ENCODE measurements at regions not wholly inside any gene's neighbourhood (a gene's known extent, or its start where the extent isn't known, plus 50 kb on each side); places are given as distances from the start of the nearest gene placed in this dataset.

DNA sequence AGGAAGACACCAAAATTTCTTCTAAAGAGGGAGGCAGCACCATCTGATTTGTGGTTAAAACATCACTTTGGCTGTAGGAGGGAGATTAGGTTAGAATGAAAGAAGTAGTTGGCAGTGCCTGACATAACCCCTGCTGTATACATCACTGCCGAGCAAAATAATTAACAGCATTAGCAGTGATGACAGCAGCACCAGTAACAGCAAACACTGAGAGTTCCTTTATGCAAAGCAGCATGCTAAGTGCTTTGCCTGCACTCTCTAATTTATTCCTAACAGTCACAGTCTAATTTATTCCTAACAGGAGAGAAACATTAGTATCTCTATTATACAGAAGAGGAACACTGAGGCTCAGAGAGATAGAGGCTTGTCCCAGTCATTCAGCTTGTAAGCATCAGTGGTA, 1469.7 kb downstream of the AACS start:
- Histone ChIP-seq H3K4me2 (ENCODE audit: insufficient read depth in 1 of 2, low read depth in 2 of 2, low read length in 2 of 2) (no peak overlapping the region), H3K9ac (replicated peaks in 1 of 4; ENCODE audit: extremely low read depth in 1 of 4, low read depth in 3 of 4, low read length in 3 of 4) (no peak overlapping the region), H3K23me2 (ENCODE audit: low read depth, low read length) (no peaks in the 10 kb centered on the region), H3K36me3 (ENCODE audit: control insufficient read depth in 2 of 4, insufficient read depth in 4 of 4, low read length in 3 of 4) (no peaks in the 10 kb centered on the region), H4K91ac (replicated peaks; ENCODE audit: insufficient read length, low read length) (no peak overlapping the region), H3K27ac (ENCODE audit: low read depth, low read length) (no peak overlapping the region), H3K18ac (ENCODE audit: extremely low read depth, low read length) (no peak overlapping the region), H3K4me3 (ENCODE audit: extremely low read depth in 1 of 4, insufficient read depth in 2 of 4, low read depth in 3 of 4, low read length in 4 of 4) (no peak overlapping the region), H2BK15ac (ENCODE audit: low read length) (no peak overlapping the region), H2BK12ac (ENCODE audit: low read depth, low read length) (no peak overlapping the region), H3K79me1 (ENCODE audit: low read depth, low read length) (no peaks in the 10 kb centered on the region), H2BK20ac (ENCODE audit: low read length) (no peak overlapping the region), H3K79me2 (ENCODE audit: control insufficient read depth in 1 of 2, insufficient read depth in 2 of 2, low read length in 2 of 2) (no peaks in the 10 kb centered on the region), H4K20me1 (replicated peaks in 1 of 2; ENCODE audit: control insufficient read depth in 1 of 2, insufficient read depth in 2 of 2, low read length in 2 of 2) (no peaks in the 10 kb centered on the region), H4K5ac (ENCODE audit: insufficient read length, low read depth, low read length) (no peak overlapping the region), H2AFZ (ENCODE audit: low read length) (no peak overlapping the region), H3K23ac (ENCODE audit: insufficient read length) (no peak overlapping the region), H3K4ac (replicated peaks; ENCODE audit: insufficient read length, low read depth, low read length) (no peak overlapping the region), H3K14ac (ENCODE audit: insufficient read length) (no peak overlapping the region), H3K56ac (replicated peaks; ENCODE audit: insufficient read length, low read depth, low read length) (no peak overlapping the region), H3K4me1 (replicated peaks in 1 of 4; ENCODE audit: control insufficient read depth in 3 of 4, insufficient read depth in 4 of 4, low read length in 3 of 4) (no peaks in the 10 kb centered on the region), H3K9me3 (ENCODE audit: insufficient read depth in 2 of 2, low read depth in 1 of 2, low read length in 1 of 2) (no peaks in the 10 kb centered on the region), H2BK5ac (ENCODE audit: low read depth, low read length) (no peak overlapping the region), H3K27me3 (replicated peaks in 1 of 4; ENCODE audit: control insufficient read depth in 3 of 4, extremely low read depth in 1 of 4, insufficient read depth in 3 of 4, low read length in 3 of 4) (no peaks in the 10 kb centered on the region), H2BK120ac (replicated peaks; ENCODE audit: low read depth, low read length) (no peak overlapping the region), H4K8ac (ENCODE audit: extremely low read depth, insufficient read depth, low read length) (no peak overlapping the region), H2AK5ac (ENCODE audit: low read depth, low read length) (no peak overlapping the region)
- ChIA-PET CTCF (ENCODE audit: partially characterized antibody) (no interaction called here), POLR2A (ENCODE audit: partially characterized antibody) (no interaction called here)
- TF ChIP-seq YY1 (IDR thresholded peaks at IDR 0.05; ENCODE audit: low read depth, low read length): no peak
- TF ChIP-seq, protein P1, sequence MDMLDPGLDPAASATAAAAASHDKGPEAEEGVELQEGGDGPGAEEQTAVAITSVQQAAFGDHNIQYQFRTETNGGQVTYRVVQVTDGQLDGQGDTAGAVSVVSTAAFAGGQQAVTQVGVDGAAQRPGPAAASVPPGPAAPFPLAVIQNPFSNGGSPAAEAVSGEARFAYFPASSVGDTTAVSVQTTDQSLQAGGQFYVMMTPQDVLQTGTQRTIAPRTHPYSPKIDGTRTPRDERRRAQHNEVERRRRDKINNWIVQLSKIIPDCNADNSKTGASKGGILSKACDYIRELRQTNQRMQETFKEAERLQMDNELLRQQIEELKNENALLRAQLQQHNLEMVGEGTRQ (IDR thresholded peaks at IDR 0.05; ENCODE audit: low read length): no peak
- TF ChIP-seq, protein P2, sequence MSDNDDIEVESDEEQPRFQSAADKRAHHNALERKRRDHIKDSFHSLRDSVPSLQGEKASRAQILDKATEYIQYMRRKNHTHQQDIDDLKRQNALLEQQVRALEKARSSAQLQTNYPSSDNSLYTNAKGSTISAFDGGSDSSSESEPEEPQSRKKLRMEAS (IDR thresholded peaks at IDR 0.05): no peak
- TF ChIP-seq BCL11A (IDR thresholded peaks at IDR 0.05; ENCODE audit: low read depth in 2 of 2, low read length in 2 of 2): no peak
- TF ChIP-seq HDAC6 (IDR thresholded peaks at IDR 0.05; ENCODE audit: low read depth, low read length): no peak
- no peak for TF ChIP-seq JUND (IDR thresholded peaks at IDR 0.05; ENCODE audit: low read length)
- no peak for TF ChIP-seq CBX5 (IDR thresholded peaks at IDR 0.05; ENCODE audit: low read depth, low read length)
- TF ChIP-seq SUZ12 (IDR thresholded peaks at IDR 0.05; ENCODE audit: low read length): no peak
- no peak for TF ChIP-seq RBBP5 (IDR thresholded peaks at IDR 0.05; ENCODE audit: borderline replicate concordance, low read depth, low read length)
- TF ChIP-seq TAF1 (IDR thresholded peaks at IDR 0.05; ENCODE audit: low read depth, low read length): no peak
- no peak for TF ChIP-seq SIX5 (IDR thresholded peaks at IDR 0.05; ENCODE audit: low read depth, low read length)
- no peak for TF ChIP-seq RXRA (IDR thresholded peaks at IDR 0.05; ENCODE audit: insufficient read depth, low read depth, low read length)
- TF ChIP-seq CREB1 (IDR thresholded peaks at IDR 0.05): no peak
- DNase-seq (ENCODE audit: low read depth in 1 of 2, low spot score in 2 of 2): no peak
- 87% methylated on average over 1 of the region's 1 CpG; no CpG with 5 or more reads in 1 of the 2 experiments for WGBS, 2 experiments (ENCODE audit: extremely low coverage in 1 of 2, insufficient coverage in 1 of 2, insufficient read length in 1 of 2, insufficient replicate concordance in 2 of 2, low coverage in 1 of 2, low lambda C conversion rate in 2 of 2, missing lambda C conversion rate in 1 of 2)
- no peak for FAIRE-seq
